DOHH2 (cell line): ENCODE measurements at regions not wholly inside any gene's neighbourhood (a gene's known extent, or its start where the extent isn't known, plus 50 kb on each side); places are given as distances from the start of the nearest gene placed in this dataset.

Source experiments
- CTCF ChIP-seq: fragments of 200-600 bp; sonication (generic); IDR thresholded peaks from one replicate; pipeline ENCODE4 v1.5.1; 2014; ENCODE audit warnings: antibody characterized with exemption, mild to moderate bottlenecking, low read depth, low read length; ENCODE audit not compliant: poor library complexity, severe bottlenecking
- EZH2phosphoT487 ChIP-seq: fragments of 200-600 bp; sonication (generic); IDR thresholded peaks from 2 replicates; pipeline ENCODE4 v1.6.1; 2017; ENCODE audit warnings: borderline replicate concordance, mild to moderate bottlenecking, antibody characterized with exemption, low read length, moderate library complexity, mixed read lengths

GRCh38 chr2:126409850-126410249, 246.1 kb upstream of the GYPC start:
- TF ChIP-seq CTCF = no peak
- TF ChIP-seq EZH2phosphoT487 = no peak
